GM12878 (cell line): ENCODE measurements at regions not wholly inside any gene's neighbourhood (a gene's known extent, or its start where the extent isn't known, plus 50 kb on each side); places are given as distances from the start of the nearest gene placed in this dataset.
"Not testable (repeated sequence)": the region's sequence is repeated elsewhere in the genome, so short reads cannot be mapped to it uniquely, and the experiment has no call there.

ENCODE experiments used
- ATAC-seq: fragments of 200-7000 bp; cut with Tn5 transposase; 3 replicates; pipeline ENCODE4 v1.9.1; 2020; ENCODE audit warnings: mild to moderate bottlenecking, moderate library complexity
- BruUV-seq: library from RNA; stranded (reverse); fragments of 400-500 nt; replicated peaks from 2 replicates; lab custom pipeline; 2021; lab: Mats Ljungman, UMichigan
- CTCF ChIA-PET: fragments of 300-600 bp; sonication (Branson Sonifier 250); formaldehyde crosslinking; extraction: SDS; loops from one replicate; lab custom pipeline; 2021; ENCODE audit warnings: inconsistent platforms; lab: Yijun Ruan, JAX
- POLR2A ChIA-PET: fragments of 350-600 bp; formaldehyde crosslinking; extraction: SDS; loops from one replicate; lab custom pipeline; 2021; ENCODE audit warnings: inconsistent platforms; lab: Charles Lee
- RAD21 ChIA-PET: fragments of 300-600 bp; sonication (Branson Sonifier 250); formaldehyde crosslinking; loops from one replicate; lab custom pipeline; 2023; ENCODE audit warnings: antibody characterized with exemption; ENCODE audit not compliant: unreplicated experiment; lab: Charles Lee
- SMC1A ChIA-PET: fragments of 300-600 bp; sonication (Branson Sonifier 250); formaldehyde crosslinking; loops from one replicate; lab custom pipeline; 2023; ENCODE audit not compliant: unreplicated experiment, uncharacterized antibody; lab: Charles Lee
- DNase-seq: peaks from one replicate; pipeline ENCODE4 v3.0.0-alpha.2; 2011; ENCODE audit warnings: low read depth, low spot score
- FAIRE-seq: peaks from 3 replicates; lab custom pipeline; 2011; peaks lifted over from hg19 to GRCh38; lab: Jason Lieb, UNC
- H2AFZ ChIP-seq: 2 replicates; pipeline ENCODE4 v1.6.0; 2011; ENCODE audit warnings: low read depth, low read length, control low read depth; ENCODE audit not compliant: control insufficient read depth
- H3K27ac ChIP-seq: 2 replicates; pipeline ENCODE4 v1.5.1; 2011; ENCODE audit warnings: control low read depth; ENCODE audit not compliant: control insufficient read depth, insufficient read depth
- H3K27me3 ChIP-seq, 2 experiments: replicated peaks in 1 of 2; 2 replicates each; pipeline versions ENCODE4 v1.6.0 to v1.6.1; 2011; ENCODE audit warnings: low read length in 1 of 2; ENCODE audit not compliant: control insufficient read depth in 2 of 2, insufficient read depth in 2 of 2
- H3K36me3 ChIP-seq, 2 experiments: 2 replicates each; pipeline ENCODE4 v1.5.1; 2011; ENCODE audit warnings: low read length in 1 of 2; ENCODE audit not compliant: control insufficient read depth in 2 of 2, insufficient read depth in 2 of 2
- H3K4me1 ChIP-seq: 2 replicates; pipeline ENCODE4 v1.6.1; 2011; ENCODE audit warnings: mild to moderate bottlenecking, low read length, moderate library complexity, mixed read lengths; ENCODE audit not compliant: control insufficient read depth, insufficient read depth
- H3K4me2 ChIP-seq: 2 replicates; pipeline ENCODE4 v1.6.0; 2011; ENCODE audit warnings: control low read depth; ENCODE audit not compliant: control insufficient read depth, insufficient read depth
- H3K4me3 ChIP-seq: fragments of 200-600 bp; sonication (generic); 2 replicates; pipeline ENCODE4 v1.5.1; 2016
- H3K79me2 ChIP-seq: 2 replicates; pipeline ENCODE4 v1.6.0; 2011; ENCODE audit warnings: low read length; ENCODE audit not compliant: control insufficient read depth, insufficient read depth
- H3K9ac ChIP-seq: 2 replicates; pipeline ENCODE4 v1.8.0; 2011; ENCODE audit warnings: low read length, control low read depth, mixed read lengths; ENCODE audit not compliant: control insufficient read depth, insufficient read depth
- H3K9me3 ChIP-seq: replicated peaks from 3 replicates; pipeline ENCODE4 v1.5.1; 2011; ENCODE audit warnings: mild to moderate bottlenecking, low read length; ENCODE audit not compliant: control insufficient read depth, insufficient read depth
- H4K20me1 ChIP-seq: 2 replicates; pipeline ENCODE4 v1.6.0; 2011; ENCODE audit not compliant: control insufficient read depth, insufficient read depth
- YBX1 ChIP-seq: fragments of 450-650 bp; IDR thresholded peaks from 2 replicates; pipeline ENCODE4 v1.6.1; 2016; ENCODE audit warnings: antibody characterized with exemption
- WGBS: methylation state at CpG from one replicate; pipeline ENCODE4 v1.1.6; 2016; ENCODE audit warnings: low lambda C conversion rate; ENCODE audit not compliant: insufficient replicate concordance, insufficient coverage; ENCODE audit errors: missing lambda C conversion rate; 5-methylcytosine and 5-hydroxymethylcytosine counted together
- in situ Hi-C: fragments of 300-500 bp; cut with MboI; formaldehyde crosslinking; loops from 9 replicates; pipeline ENCODE4 v1.14.3; 2018; ENCODE audit warnings: mixed read lengths
- intact Hi-C: fragments of 100-400 bp; cut with micrococcal nuclease; formaldehyde crosslinking; loops from one replicate; pipeline ENCODE4 v1.14.2; 2022; ENCODE audit not compliant: unreplicated experiment
- TF ChIP-seq, protein P1 (sequence below): fragments of 450-650 bp; IDR thresholded peaks from 2 replicates; pipeline ENCODE4 v1.6.1; 2014; ENCODE audit warnings: mild to moderate bottlenecking
- TF ChIP-seq, protein P2 (sequence below): IDR thresholded peaks from 2 replicates; pipeline ENCODE4 v1.6.1; 2012; ENCODE audit warnings: low read depth, low read length, improper control_type of control experiment

DNA sequence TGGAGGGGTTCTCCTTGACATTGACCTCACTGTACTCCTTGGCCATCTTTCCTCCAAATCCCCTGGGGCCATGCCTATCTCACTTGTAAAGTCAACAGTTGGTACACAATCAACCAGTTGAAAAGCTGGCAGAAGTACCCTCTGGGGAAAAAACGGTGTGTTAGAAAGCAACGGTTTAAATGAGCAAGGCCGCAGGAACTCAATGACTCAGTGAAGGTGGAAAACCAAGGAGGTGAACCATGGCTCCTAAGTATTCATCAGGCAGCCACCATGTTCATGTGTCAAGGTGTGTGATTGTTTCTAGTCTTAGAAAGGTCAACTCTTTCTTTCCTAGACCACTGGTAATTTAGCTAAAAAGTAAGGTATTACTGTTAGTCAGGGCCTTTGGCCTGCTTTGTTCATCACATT is 130.9 kb upstream of the SATB1 start:
- ATAC-seq: peak; percentile 58
- TF ChIP-seq, protein P1, sequence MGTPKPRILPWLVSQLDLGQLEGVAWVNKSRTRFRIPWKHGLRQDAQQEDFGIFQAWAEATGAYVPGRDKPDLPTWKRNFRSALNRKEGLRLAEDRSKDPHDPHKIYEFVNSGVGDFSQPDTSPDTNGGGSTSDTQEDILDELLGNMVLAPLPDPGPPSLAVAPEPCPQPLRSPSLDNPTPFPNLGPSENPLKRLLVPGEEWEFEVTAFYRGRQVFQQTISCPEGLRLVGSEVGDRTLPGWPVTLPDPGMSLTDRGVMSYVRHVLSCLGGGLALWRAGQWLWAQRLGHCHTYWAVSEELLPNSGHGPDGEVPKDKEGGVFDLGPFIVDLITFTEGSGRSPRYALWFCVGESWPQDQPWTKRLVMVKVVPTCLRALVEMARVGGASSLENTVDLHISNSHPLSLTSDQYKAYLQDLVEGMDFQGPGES: no peak
- no peak for TF ChIP-seq YBX1
- TF ChIP-seq, protein P2, sequence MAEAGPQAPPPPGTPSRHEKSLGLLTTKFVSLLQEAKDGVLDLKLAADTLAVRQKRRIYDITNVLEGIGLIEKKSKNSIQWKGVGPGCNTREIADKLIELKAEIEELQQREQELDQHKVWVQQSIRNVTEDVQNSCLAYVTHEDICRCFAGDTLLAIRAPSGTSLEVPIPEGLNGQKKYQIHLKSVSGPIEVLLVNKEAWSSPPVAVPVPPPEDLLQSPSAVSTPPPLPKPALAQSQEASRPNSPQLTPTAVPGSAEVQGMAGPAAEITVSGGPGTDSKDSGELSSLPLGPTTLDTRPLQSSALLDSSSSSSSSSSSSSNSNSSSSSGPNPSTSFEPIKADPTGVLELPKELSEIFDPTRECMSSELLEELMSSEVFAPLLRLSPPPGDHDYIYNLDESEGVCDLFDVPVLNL: no peak
- Histone ChIP-seq H2AFZ (no peak overlapping the region), H3K9me3 (no peaks in the 10 kb centered on the region), H3K27ac (no peak overlapping the region), H3K4me3 (no peak overlapping the region), H3K4me2 (no peak overlapping the region), H3K36me3 (no peaks in the 10 kb centered on the region), H3K79me2 (no peaks in the 10 kb centered on the region), H4K20me1 (no peaks in the 10 kb centered on the region), H3K9ac (no peak overlapping the region), H3K27me3 (no peaks in the 10 kb centered on the region), H3K4me1 (no peaks in the 10 kb centered on the region)
- 2% methylated on average over 3 of the region's 3 CpGs for WGBS
- FAIRE-seq: no peak
- in situ Hi-C loops: no loop called here
- no peak for DNase-seq
- RAD21 ChIA-PET: interaction anchor here (1.4 kb wide), 1 partner anchor 202 kb away, joined by 7 read pairs; no protein-coding TSS in a partner anchor
- SMC1A ChIA-PET: interaction anchor here (0.9 to 1.5 kb wide), 2 partner anchors 185 to 203 kb away, joined by 5 to 6 read pairs; no protein-coding TSS in a partner anchor
- CTCF ChIA-PET: interaction anchor here (2.6 kb wide), 1 partner anchor 203 kb away, joined by 19 read pairs; no protein-coding TSS in a partner anchor
- POLR2A ChIA-PET: interaction anchor here (0.6 kb wide), 1 partner anchor 61 kb away, joined by 3 read pairs; no protein-coding TSS in a partner anchor
- BruUV-seq: no TSS peak
- intact Hi-C loops: loop anchor here (5.0 kb wide), 1 partner anchor 146 kb away; no protein-coding TSS in a partner anchor

DNA sequence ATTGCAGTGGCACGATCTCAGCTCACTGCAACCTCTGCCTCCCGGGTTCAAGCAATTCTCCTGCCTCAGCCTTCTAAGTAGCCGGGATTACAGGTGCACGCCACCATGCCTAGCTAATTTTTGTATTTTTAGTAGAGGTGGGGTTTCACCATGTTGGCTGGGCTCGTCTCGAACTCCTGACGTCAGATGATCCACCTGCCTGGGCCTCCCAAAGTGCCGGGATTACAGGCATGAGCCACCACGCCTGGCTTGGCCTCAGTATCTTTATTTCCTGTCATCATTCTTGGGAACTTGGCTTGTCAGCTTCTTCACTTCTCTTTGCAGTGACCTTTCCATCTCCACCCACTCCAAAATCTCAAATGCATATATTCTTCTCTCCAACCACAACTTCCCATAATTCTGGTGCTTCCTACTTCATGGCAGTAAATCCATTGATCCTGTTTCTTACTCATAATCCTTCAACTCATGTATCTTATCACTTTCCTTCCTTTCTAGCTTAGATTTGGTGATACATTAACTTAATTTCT is 127.5 kb upstream of the SATB1 start:
- RAD21 ChIA-PET: interaction anchor here (1.3 kb wide), 1 partner anchor 9 kb away, joined by 3 read pairs; no protein-coding TSS in a partner anchor
- DNase-seq, H3K4me1 ChIP-seq, H3K9ac ChIP-seq, H2AFZ ChIP-seq, ATAC-seq, BruUV-seq, CTCF ChIA-PET, H3K4me3 ChIP-seq, H3K9me3 ChIP-seq, FAIRE-seq, H3K79me2 ChIP-seq, H3K4me2 ChIP-seq, H3K27ac ChIP-seq, in situ Hi-C loops, intact Hi-C loops, H3K36me3 ChIP-seq, H4K20me1 ChIP-seq, POLR2A ChIA-PET, H3K27me3 ChIP-seq: not testable (repeated sequence)
- SMC1A ChIA-PET: interaction anchor here (0.7 to 1.3 kb wide), 2 partner anchors 131 to 206 kb away, joined by 3 to 8 read pairs; no protein-coding TSS in a partner anchor
- 25% methylated on average over 9 of the region's 9 CpGs for WGBS
